GM23338 (cell line): ENCODE measurements at regions not wholly inside any gene's neighbourhood (a gene's known extent, or its start where the extent isn't known, plus 50 kb on each side); places are given as distances from the start of the nearest gene placed in this dataset.

ENCODE experiments used
- ATAC-seq: fragments of 200-7000 bp; cut with Tn5 transposase; 3 replicates; pipeline ENCODE4 v1.9.1; 2020
- DNase-seq: peaks from one replicate; pipeline ENCODE4 v3.0.0-alpha.2; 2015; ENCODE audit warnings: low spot score
- H2AFZ ChIP-seq: fragments of 200-600 bp; sonication (generic); 2 replicates; pipeline ENCODE4 v1.8.0; 2016; ENCODE audit warnings: antibody characterized with exemption, mild to moderate bottlenecking, moderate library complexity
- H3F3A ChIP-seq: fragments of 200-600 bp; sonication (generic); replicated peaks from 2 replicates; pipeline ENCODE4 v1.8.0; 2017; ENCODE audit warnings: antibody characterized with exemption, mixed run types, low read depth
- H3K27ac ChIP-seq: fragments of 200-600 bp; sonication (generic); 2 replicates; pipeline ENCODE4 v1.6.1; 2016; ENCODE audit warnings: low read depth
- H3K27me3 ChIP-seq: fragments of 200-600 bp; sonication (generic); 2 replicates; pipeline ENCODE4 v1.8.0; 2016; ENCODE audit warnings: mild to moderate bottlenecking, mixed run types, moderate library complexity; ENCODE audit not compliant: insufficient read depth
- H3K36me3 ChIP-seq: fragments of 200-600 bp; sonication (generic); 2 replicates; pipeline ENCODE4 v1.8.0; 2016; ENCODE audit warnings: mild to moderate bottlenecking; ENCODE audit not compliant: insufficient read depth
- H3K4me1 ChIP-seq: fragments of 200-600 bp; sonication (generic); 2 replicates; pipeline ENCODE4 v1.8.0; 2016; ENCODE audit warnings: mild to moderate bottlenecking, moderate library complexity; ENCODE audit not compliant: insufficient read depth
- H3K4me2 ChIP-seq: fragments of 200-600 bp; sonication (generic); 2 replicates; pipeline ENCODE4 v1.7.1; 2017; ENCODE audit warnings: mixed run types
- H3K4me3 ChIP-seq: fragments of 200-600 bp; sonication (generic); 2 replicates; pipeline ENCODE4 v1.6.1; 2016; ENCODE audit warnings: mixed run types
- H3K79me2 ChIP-seq: fragments of 200-600 bp; sonication (generic); replicated peaks from 2 replicates; pipeline ENCODE4 v1.8.0; 2017; ENCODE audit warnings: mild to moderate bottlenecking; ENCODE audit not compliant: insufficient read depth
- H3K9me2 ChIP-seq: fragments of 200-600 bp; sonication (generic); 2 replicates; pipeline ENCODE4 v1.8.0; 2017; ENCODE audit not compliant: insufficient read depth
- H4K20me1 ChIP-seq: fragments of 200-600 bp; sonication (generic); replicated peaks from 2 replicates; pipeline ENCODE4 v1.8.0; 2017; ENCODE audit warnings: mild to moderate bottlenecking; ENCODE audit not compliant: insufficient read depth
- H3K27ac Mint-ChIP-seq: 2 replicates; pipeline ENCODE4 v1.8.0; 2020; ENCODE audit warnings: inconsistent platforms, mild to moderate bottlenecking, moderate library complexity, mixed read lengths
- H3K27me3 Mint-ChIP-seq: 3 replicates; pipeline ENCODE4 v1.8.0; 2022; ENCODE audit warnings: low read depth, mild to moderate bottlenecking, moderate library complexity, mixed read lengths, inconsistent platforms; ENCODE audit not compliant: insufficient read depth, poor library complexity
- H3K36me3 Mint-ChIP-seq: 3 replicates; pipeline ENCODE4 v1.8.0; 2021; ENCODE audit warnings: low read depth, mild to moderate bottlenecking, inconsistent platforms, moderate library complexity, mixed read lengths
- H3K4me1 Mint-ChIP-seq: 3 replicates; pipeline ENCODE4 v1.8.0; 2020; ENCODE audit warnings: mild to moderate bottlenecking, inconsistent platforms, mixed read lengths
- H3K4me3 Mint-ChIP-seq: 3 replicates; pipeline ENCODE4 v1.8.0; 2021; ENCODE audit warnings: moderate library complexity, mild to moderate bottlenecking, inconsistent platforms, mixed read lengths
- H3K9me3 Mint-ChIP-seq: 3 replicates; pipeline ENCODE4 v1.8.0; 2020; ENCODE audit warnings: moderate library complexity, mild to moderate bottlenecking, inconsistent platforms, mixed read lengths
- CREB1 ChIP-seq: fragments of 250-450 bp; sonication (Bioruptor Pico); IDR thresholded peaks from 2 replicates; pipeline ENCODE4 v1.5.0; 2020; ENCODE audit warnings: low read depth, mild to moderate bottlenecking, moderate library complexity
- EZH2 ChIP-seq: fragments of 200-600 bp; sonication (generic); IDR thresholded peaks from one replicate; pipeline ENCODE4 v1.8.0; 2017; ENCODE audit warnings: antibody characterized with exemption, mild to moderate bottlenecking, low read depth; ENCODE audit not compliant: unreplicated experiment
- EZH2phosphoT487 ChIP-seq: fragments of 200-600 bp; sonication (generic); IDR thresholded peaks from one replicate; pipeline ENCODE4 v1.8.1; 2018; ENCODE audit warnings: antibody characterized with exemption; ENCODE audit not compliant: unreplicated experiment
- JUNB ChIP-seq: IDR thresholded peaks from one replicate; pipeline ENCODE4 v1.6.1; 2016; ENCODE audit warnings: antibody characterized with exemption; ENCODE audit not compliant: unreplicated experiment
- NANOG ChIP-seq: IDR thresholded peaks from 2 replicates; pipeline ENCODE4 v1.6.1; 2016; ENCODE audit warnings: antibody characterized with exemption, borderline replicate concordance
- POLR2AphosphoS5 ChIP-seq: IDR thresholded peaks from 2 replicates; pipeline ENCODE4 v1.6.1; 2016; ENCODE audit warnings: antibody characterized with exemption, low read depth
- STAT1 ChIP-seq: IDR thresholded peaks from one replicate; pipeline ENCODE4 v1.6.1; 2016; ENCODE audit warnings: antibody characterized with exemption; ENCODE audit not compliant: unreplicated experiment
- ZNF114 ChIP-seq: fragments of 250-450 bp; sonication (Bioruptor Pico); IDR thresholded peaks from 2 replicates; pipeline ENCODE4 v1.5.0; 2020; ENCODE audit warnings: mild to moderate bottlenecking, moderate library complexity
- ZNF331 ChIP-seq: fragments of 250-450 bp; sonication (Bioruptor Pico); IDR thresholded peaks from 2 replicates; pipeline ENCODE4 v1.5.0; 2020; ENCODE audit warnings: low read depth, mild to moderate bottlenecking, moderate library complexity
- TF ChIP-seq, protein P1 (sequence below): fragments of 250-450 bp; sonication (Bioruptor Pico); IDR thresholded peaks from 2 replicates; pipeline ENCODE4 v1.5.0; 2020; ENCODE audit warnings: mild to moderate bottlenecking, moderate library complexity
- TF ChIP-seq, protein P2 (sequence below), 2 experiments: fragments of 200-600 bp in 1 of 2; sonication (generic) in 1 of 2; conservative IDR thresholded peaks; 2 replicates each; pipeline versions ENCODE4 v1.5.1 to v1.6.1; 2016 to 2017; ENCODE audit warnings: antibody characterized with exemption in 2 of 2, low read depth in 2 of 2, mild to moderate bottlenecking in 2 of 2, moderate library complexity in 1 of 2
- TF ChIP-seq, protein P3 (sequence below): IDR thresholded peaks from one replicate; pipeline ENCODE4 v1.6.1; 2018; ENCODE audit warnings: antibody characterized with exemption; ENCODE audit not compliant: unreplicated experiment
- TF ChIP-seq, protein P4 (sequence below): IDR thresholded peaks from 2 replicates; pipeline ENCODE4 v1.6.1; 2016; ENCODE audit warnings: antibody characterized with exemption

DNA sequence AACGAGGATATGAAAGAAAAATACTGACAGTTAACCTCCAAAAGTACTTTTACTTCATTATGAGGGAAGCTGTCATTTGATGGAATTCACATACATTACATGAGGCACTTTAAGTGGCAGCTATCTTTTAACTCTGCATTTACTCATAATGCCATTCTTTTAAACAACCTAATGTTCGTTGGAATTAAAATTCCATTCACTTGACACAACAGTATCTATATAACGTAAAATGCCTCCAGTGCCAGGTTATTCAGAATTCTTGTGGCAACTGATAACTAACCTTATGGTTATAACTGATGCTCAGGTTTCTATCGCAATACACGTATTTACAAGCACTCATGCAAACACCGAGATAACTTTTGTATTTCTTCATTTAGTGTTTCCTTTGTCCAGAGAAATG lies 376.9 kb upstream of the GRAMD2B start:
- Histone ChIP-seq H3K79me2 (no peaks in the 10 kb centered on the region), H3F3A (no peaks in the 10 kb centered on the region), H3K27ac (no peak overlapping the region), H3K27me3 (no peaks in the 10 kb centered on the region), H2AFZ (peak overlapping the region; percentile 76; the same call in 1 of the 2 replicates), H3K9me2 (no peaks in the 10 kb centered on the region; the same call in 1 of the 2 replicates), H3K4me3 (no peak overlapping the region), H4K20me1 (no peaks in the 10 kb centered on the region), H3K36me3 (no peaks in the 10 kb centered on the region), H3K4me2 (no peak overlapping the region), H3K4me1 (peaks cover 18% of the 10 kb centered on the region)
- no peaks in the 10 kb centered on the region; the same call in 2 of the 3 replicates for H3K9me3 Mint-ChIP-seq
- ATAC-seq, result no peak
- TF ChIP-seq EZH2phosphoT487 (no peak), EZH2 (no peak), CREB1 (no peak), ZNF114 (CRISPR knock-in tag) (no peak), STAT1 (no peak), NANOG (no peak), JUNB (no peak), ZNF331 (CRISPR knock-in tag) (no peak), POLR2AphosphoS5 (no peak)
- TF ChIP-seq, protein P1, sequence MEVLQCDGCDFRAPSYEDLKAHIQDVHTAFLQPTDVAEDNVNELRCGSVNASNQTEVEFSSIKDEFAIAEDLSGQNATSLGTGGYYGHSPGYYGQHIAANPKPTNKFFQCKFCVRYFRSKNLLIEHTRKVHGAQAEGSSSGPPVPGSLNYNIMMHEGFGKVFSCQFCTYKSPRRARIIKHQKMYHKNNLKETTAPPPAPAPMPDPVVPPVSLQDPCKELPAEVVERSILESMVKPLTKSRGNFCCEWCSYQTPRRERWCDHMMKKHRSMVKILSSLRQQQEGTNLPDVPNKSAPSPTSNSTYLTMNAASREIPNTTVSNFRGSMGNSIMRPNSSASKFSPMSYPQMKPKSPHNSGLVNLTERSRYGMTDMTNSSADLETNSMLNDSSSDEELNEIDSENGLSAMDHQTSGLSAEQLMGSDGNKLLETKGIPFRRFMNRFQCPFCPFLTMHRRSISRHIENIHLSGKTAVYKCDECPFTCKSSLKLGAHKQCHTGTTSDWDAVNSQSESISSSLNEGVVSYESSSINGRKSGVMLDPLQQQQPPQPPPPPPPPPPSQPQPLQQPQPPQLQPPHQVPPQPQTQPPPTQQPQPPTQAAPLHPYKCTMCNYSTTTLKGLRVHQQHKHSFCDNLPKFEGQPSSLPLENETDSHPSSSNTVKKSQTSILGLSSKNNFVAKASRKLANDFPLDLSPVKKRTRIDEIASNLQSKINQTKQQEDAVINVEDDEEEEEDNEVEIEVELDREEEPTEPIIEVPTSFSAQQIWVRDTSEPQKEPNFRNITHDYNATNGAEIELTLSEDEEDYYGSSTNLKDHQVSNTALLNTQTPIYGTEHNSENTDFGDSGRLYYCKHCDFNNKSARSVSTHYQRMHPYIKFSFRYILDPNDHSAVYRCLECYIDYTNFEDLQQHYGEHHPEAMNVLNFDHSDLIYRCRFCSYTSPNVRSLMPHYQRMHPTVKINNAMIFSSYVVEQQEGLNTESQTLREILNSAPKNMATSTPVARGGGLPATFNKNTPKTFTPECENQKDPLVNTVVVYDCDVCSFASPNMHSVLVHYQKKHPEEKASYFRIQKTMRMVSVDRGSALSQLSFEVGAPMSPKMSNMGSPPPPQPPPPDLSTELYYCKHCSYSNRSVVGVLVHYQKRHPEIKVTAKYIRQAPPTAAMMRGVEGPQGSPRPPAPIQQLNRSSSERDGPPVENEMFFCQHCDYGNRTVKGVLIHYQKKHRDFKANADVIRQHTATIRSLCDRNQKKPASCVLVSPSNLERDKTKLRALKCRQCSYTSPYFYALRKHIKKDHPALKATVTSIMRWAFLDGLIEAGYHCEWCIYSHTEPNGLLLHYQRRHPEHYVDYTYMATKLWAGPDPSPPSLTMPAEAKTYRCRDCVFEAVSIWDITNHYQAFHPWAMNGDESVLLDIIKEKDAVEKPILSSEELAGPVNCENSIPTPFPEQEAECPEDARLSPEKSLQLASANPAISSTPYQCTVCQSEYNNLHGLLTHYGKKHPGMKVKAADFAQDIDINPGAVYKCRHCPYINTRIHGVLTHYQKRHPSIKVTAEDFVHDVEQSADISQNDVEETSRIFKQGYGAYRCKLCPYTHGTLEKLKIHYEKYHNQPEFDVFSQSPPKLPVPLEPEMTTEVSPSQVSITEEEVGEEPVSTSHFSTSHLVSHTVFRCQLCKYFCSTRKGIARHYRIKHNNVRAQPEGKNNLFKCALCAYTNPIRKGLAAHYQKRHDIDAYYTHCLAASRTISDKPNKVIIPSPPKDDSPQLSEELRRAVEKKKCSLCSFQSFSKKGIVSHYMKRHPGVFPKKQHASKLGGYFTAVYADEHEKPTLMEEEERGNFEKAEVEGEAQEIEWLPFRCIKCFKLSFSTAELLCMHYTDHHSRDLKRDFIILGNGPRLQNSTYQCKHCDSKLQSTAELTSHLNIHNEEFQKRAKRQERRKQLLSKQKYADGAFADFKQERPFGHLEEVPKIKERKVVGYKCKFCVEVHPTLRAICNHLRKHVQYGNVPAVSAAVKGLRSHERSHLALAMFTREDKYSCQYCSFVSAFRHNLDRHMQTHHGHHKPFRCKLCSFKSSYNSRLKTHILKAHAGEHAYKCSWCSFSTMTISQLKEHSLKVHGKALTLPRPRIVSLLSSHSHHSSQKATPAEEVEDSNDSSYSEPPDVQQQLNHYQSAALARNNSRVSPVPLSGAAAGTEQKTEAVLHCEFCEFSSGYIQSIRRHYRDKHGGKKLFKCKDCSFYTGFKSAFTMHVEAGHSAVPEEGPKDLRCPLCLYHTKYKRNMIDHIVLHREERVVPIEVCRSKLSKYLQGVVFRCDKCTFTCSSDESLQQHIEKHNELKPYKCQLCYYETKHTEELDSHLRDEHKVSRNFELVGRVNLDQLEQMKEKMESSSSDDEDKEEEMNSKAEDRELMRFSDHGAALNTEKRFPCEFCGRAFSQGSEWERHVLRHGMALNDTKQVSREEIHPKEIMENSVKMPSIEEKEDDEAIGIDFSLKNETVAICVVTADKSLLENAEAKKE (CRISPR knock-in tag), result no peak
- TF ChIP-seq, protein P2, sequence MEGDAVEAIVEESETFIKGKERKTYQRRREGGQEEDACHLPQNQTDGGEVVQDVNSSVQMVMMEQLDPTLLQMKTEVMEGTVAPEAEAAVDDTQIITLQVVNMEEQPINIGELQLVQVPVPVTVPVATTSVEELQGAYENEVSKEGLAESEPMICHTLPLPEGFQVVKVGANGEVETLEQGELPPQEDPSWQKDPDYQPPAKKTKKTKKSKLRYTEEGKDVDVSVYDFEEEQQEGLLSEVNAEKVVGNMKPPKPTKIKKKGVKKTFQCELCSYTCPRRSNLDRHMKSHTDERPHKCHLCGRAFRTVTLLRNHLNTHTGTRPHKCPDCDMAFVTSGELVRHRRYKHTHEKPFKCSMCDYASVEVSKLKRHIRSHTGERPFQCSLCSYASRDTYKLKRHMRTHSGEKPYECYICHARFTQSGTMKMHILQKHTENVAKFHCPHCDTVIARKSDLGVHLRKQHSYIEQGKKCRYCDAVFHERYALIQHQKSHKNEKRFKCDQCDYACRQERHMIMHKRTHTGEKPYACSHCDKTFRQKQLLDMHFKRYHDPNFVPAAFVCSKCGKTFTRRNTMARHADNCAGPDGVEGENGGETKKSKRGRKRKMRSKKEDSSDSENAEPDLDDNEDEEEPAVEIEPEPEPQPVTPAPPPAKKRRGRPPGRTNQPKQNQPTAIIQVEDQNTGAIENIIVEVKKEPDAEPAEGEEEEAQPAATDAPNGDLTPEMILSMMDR (conservative IDR thresholded peaks at IDR 0.05; ENCODE audit: low read depth in 2 of 2), result no peak
- TF ChIP-seq, protein P3, sequence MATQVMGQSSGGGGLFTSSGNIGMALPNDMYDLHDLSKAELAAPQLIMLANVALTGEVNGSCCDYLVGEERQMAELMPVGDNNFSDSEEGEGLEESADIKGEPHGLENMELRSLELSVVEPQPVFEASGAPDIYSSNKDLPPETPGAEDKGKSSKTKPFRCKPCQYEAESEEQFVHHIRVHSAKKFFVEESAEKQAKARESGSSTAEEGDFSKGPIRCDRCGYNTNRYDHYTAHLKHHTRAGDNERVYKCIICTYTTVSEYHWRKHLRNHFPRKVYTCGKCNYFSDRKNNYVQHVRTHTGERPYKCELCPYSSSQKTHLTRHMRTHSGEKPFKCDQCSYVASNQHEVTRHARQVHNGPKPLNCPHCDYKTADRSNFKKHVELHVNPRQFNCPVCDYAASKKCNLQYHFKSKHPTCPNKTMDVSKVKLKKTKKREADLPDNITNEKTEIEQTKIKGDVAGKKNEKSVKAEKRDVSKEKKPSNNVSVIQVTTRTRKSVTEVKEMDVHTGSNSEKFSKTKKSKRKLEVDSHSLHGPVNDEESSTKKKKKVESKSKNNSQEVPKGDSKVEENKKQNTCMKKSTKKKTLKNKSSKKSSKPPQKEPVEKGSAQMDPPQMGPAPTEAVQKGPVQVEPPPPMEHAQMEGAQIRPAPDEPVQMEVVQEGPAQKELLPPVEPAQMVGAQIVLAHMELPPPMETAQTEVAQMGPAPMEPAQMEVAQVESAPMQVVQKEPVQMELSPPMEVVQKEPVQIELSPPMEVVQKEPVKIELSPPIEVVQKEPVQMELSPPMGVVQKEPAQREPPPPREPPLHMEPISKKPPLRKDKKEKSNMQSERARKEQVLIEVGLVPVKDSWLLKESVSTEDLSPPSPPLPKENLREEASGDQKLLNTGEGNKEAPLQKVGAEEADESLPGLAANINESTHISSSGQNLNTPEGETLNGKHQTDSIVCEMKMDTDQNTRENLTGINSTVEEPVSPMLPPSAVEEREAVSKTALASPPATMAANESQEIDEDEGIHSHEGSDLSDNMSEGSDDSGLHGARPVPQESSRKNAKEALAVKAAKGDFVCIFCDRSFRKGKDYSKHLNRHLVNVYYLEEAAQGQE, result no peak
- TF ChIP-seq, protein P4, sequence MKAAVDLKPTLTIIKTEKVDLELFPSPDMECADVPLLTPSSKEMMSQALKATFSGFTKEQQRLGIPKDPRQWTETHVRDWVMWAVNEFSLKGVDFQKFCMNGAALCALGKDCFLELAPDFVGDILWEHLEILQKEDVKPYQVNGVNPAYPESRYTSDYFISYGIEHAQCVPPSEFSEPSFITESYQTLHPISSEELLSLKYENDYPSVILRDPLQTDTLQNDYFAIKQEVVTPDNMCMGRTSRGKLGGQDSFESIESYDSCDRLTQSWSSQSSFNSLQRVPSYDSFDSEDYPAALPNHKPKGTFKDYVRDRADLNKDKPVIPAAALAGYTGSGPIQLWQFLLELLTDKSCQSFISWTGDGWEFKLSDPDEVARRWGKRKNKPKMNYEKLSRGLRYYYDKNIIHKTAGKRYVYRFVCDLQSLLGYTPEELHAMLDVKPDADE, result no peak
- DNase-seq, result no peak
- H3K4me3 Mint-ChIP-seq, result no peak overlapping the region
- H3K27ac Mint-ChIP-seq, result no peak overlapping the region
- H3K4me1 Mint-ChIP-seq, result peaks cover 21% of the 10 kb centered on the region
- peaks cover 2% of the 10 kb centered on the region for H3K27me3 Mint-ChIP-seq
- peaks cover 3% of the 10 kb centered on the region; the same call in 1 of the 3 replicates for H3K36me3 Mint-ChIP-seq
